HUES48 (cell line): ENCODE measurements at regions not wholly inside any gene's neighbourhood (a gene's known extent, or its start where the extent isn't known, plus 50 kb on each side); places are given as distances from the start of the nearest gene placed in this dataset.

ENCODE experiments used
- H3K27ac ChIP-seq: one replicate; pipeline ENCODE4 v1.7.0; 2013; ENCODE audit warnings: low read depth, low read length, inconsistent platforms
- H3K27me3 ChIP-seq: 2 replicates; pipeline ENCODE4 v1.6.1; 2013; ENCODE audit warnings: mild to moderate bottlenecking, low read length; ENCODE audit not compliant: control insufficient read depth, insufficient read depth
- H3K36me3 ChIP-seq: 2 replicates; pipeline ENCODE4 v1.6.1; 2013; ENCODE audit warnings: low read length; ENCODE audit not compliant: control insufficient read depth, insufficient read depth
- H3K4me1 ChIP-seq: 2 replicates; pipeline ENCODE4 v1.6.1; 2013; ENCODE audit warnings: mild to moderate bottlenecking, low read length; ENCODE audit not compliant: control insufficient read depth, insufficient read depth
- H3K4me3 ChIP-seq: 2 replicates; pipeline ENCODE4 v1.5.1; 2013; ENCODE audit warnings: mild to moderate bottlenecking, low read depth, low read length
- H3K9ac ChIP-seq: 2 replicates; pipeline ENCODE4 v1.6.1; 2013; ENCODE audit warnings: mild to moderate bottlenecking, low read depth, low read length, moderate library complexity
- H3K9me3 ChIP-seq: 2 replicates; pipeline ENCODE4 v1.6.1; 2013; ENCODE audit warnings: low read length; ENCODE audit not compliant: control insufficient read depth, insufficient read depth

DNA sequence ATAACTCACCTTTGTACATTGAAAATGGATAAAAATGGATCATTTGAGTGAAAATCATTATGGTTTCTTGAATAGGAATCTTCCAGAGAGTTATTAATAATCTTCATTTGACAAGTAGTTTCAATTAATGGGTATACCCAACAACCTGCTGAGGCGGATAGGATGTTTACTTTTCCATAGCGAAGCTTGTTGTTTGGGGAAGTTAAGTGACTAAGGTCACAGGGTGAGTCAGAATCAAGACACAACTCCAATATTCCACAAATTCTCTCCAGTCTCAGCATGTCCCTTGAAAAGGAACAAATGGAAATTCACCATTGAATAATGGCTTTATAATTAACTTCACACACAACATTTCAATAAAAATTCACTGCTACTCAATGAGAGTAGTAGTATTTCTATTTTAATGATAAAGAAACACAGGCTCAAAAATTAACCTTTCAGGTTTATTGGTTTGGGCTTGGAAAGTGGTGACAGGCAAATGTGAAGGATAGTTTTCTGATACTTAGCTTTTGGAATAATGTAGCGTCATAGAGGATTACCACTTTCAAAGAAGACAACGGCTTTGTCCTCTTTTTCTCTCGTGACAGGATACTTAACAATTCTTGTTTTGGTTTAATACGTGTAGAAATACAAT is 211.3 kb downstream of the GPD2 start:
- Histone ChIP-seq H3K9me3 (no peaks in the 10 kb centered on the region), H3K4me1 (no peaks in the 10 kb centered on the region), H3K27me3 (no peaks in the 10 kb centered on the region), H3K9ac (no peak overlapping the region), H3K27ac (no peak overlapping the region), H3K4me3 (no peak overlapping the region), H3K36me3 (no peaks in the 10 kb centered on the region; the same call in 1 of the 2 replicates)

DNA sequence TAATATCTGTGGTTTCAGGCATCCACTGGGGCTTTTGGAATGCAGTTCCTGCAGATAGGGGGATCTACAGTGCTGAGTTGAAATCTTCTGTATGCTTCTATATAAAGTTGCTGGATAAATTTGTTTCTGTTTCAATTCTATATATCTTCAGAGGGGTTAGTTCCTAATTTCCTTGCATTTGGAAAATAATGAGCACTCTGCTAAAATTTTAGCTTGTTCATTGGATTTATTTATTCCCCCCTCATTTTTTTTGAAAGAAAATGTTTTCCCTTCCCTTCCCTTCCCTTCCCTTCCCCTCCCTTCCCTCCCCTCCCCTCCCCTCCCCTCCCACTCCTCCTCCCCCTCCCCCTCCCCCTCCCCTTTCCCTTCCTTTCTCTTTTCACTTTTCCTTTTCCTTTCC is 212.3 kb downstream of the GPD2 start:
- Histone ChIP-seq H3K36me3 (no peaks in the 10 kb centered on the region; the same call in 1 of the 2 replicates), H3K4me3 (no peak overlapping the region), H3K27me3 (no peaks in the 10 kb centered on the region), H3K4me1 (no peaks in the 10 kb centered on the region), H3K27ac (no peak overlapping the region), H3K9me3 (no peaks in the 10 kb centered on the region), H3K9ac (no peak overlapping the region)

DNA sequence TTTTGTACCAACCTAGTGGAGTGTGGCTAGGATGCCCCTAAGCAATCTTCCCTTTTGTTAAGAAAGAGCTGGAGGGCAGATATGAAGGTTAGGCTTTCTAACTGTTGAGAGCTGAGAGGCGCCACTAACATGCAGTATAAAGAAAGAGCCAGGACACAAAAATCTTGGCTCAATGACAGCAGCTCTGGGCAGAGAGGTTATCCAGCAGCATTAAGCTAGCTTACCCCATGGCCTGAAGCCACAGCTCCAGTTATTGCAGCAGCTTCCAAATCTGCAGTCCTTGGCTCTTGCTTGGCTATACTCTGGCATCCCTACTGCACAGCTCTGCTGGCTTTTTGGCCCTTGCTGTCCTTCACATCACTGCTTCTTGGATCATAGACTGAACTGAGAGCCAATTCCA is 213.4 kb downstream of the GPD2 start:
- Histone ChIP-seq H3K9ac (no peak overlapping the region), H3K9me3 (no peaks in the 10 kb centered on the region), H3K36me3 (no peaks in the 10 kb centered on the region; the same call in 1 of the 2 replicates), H3K27me3 (no peaks in the 10 kb centered on the region), H3K4me3 (no peak overlapping the region), H3K4me1 (no peaks in the 10 kb centered on the region), H3K27ac (no peak overlapping the region)

DNA sequence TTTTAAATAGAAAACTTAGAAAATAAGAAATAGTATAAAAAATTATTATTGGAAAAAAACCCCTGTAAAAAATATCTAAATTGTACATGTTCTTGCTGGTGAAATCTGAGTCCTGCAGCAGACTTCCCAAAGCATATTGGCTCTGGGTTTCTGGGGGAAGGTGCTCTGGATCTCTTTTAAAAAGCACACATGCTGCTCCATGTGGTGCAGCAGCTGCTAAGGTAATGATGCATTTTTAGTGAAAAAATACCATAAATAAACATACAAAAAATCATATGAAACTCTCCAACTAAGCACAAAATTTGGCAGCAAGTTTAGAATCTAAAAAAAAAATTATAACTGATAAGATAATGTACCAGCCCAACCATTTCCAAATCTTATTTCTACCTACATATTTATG is 216.5 kb downstream of the GPD2 start:
- Histone ChIP-seq H3K9ac (no peak overlapping the region), H3K4me1 (peaks cover 3% of the 10 kb centered on the region; the same call in 1 of the 2 replicates), H3K9me3 (no peaks in the 10 kb centered on the region), H3K27ac (no peak overlapping the region), H3K27me3 (no peaks in the 10 kb centered on the region), H3K4me3 (no peak overlapping the region), H3K36me3 (no peaks in the 10 kb centered on the region; the same call in 1 of the 2 replicates)

DNA sequence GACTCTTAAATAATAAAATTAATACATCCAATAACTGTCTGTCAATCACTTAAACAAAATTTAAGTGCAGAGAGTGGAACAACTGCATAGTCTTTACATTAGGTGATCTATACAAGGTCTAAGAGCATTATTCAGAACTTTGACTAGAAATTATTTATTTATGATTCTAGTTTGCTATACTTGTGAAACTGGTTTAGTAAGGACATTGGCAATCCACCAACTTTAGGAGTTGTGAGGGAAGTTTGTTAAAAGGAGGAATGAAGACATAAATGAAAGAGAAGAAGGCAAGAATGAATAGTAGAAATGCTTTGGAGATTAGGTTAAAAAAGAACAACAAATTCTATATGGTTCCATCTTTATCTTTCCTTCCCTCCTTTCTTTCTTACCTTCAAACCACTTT is 217.5 kb downstream of the GPD2 start:
- H3K27me3 ChIP-seq = no peaks in the 10 kb centered on the region
- no peaks in the 10 kb centered on the region; the same call in 1 of the 2 replicates for H3K36me3 ChIP-seq
- peaks cover 3% of the 10 kb centered on the region; the same call in 1 of the 2 replicates for H3K4me1 ChIP-seq
- no peak overlapping the region for H3K9ac ChIP-seq
- H3K9me3 ChIP-seq = no peaks in the 10 kb centered on the region
- H3K27ac ChIP-seq = no peak overlapping the region
- no peak overlapping the region for H3K4me3 ChIP-seq

DNA sequence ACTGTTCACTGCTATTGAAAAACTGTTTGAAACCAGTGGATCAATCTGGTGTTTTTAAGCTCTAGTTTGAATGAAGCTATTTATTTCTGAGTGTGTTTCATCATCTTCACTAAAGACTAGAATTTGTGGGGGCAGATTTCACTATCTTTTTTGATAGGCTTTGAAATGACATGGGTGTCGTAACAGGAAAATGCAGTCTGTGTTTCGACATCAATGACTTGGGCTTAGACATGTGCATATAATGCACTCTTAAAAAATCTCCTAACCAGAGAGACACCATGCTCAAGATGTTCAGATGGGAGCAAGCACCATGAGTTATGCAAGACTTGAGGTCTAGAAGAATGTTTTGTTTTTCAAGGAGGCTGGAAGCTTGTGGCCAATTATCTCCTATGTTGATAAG is 221.6 kb downstream of the GPD2 start:
- Histone ChIP-seq H3K9me3 (no peaks in the 10 kb centered on the region), H3K36me3 (no peaks in the 10 kb centered on the region), H3K4me3 (no peak overlapping the region), H3K27ac (no peak overlapping the region), H3K4me1 (peaks cover 8% of the 10 kb centered on the region), H3K27me3 (no peaks in the 10 kb centered on the region), H3K9ac (no peak overlapping the region)

DNA sequence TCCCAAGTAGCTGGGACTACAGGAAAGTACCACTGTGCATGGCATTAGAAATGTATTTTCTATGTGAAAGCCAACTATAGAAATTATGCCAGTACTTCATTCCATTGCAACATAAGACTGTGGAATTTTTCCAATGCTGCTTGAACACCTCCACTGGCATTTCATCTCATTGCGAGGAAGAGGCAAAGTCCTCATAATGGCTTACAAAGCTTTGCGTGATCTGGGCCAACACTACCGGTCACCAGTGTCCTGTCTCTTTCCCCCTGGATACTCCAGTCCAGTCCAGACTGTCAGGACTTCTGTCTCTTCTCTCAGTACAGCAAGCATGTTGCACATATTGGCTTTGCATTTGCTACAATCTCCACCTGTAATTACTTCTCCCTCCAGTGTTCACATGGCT is 223.5 kb downstream of the GPD2 start:
- Histone ChIP-seq H3K9me3 (no peaks in the 10 kb centered on the region), H3K4me1 (peaks cover 18% of the 10 kb centered on the region), H3K27ac (no peak overlapping the region), H3K36me3 (no peaks in the 10 kb centered on the region), H3K9ac (no peak overlapping the region), H3K27me3 (no peaks in the 10 kb centered on the region), H3K4me3 (no peak overlapping the region)

DNA sequence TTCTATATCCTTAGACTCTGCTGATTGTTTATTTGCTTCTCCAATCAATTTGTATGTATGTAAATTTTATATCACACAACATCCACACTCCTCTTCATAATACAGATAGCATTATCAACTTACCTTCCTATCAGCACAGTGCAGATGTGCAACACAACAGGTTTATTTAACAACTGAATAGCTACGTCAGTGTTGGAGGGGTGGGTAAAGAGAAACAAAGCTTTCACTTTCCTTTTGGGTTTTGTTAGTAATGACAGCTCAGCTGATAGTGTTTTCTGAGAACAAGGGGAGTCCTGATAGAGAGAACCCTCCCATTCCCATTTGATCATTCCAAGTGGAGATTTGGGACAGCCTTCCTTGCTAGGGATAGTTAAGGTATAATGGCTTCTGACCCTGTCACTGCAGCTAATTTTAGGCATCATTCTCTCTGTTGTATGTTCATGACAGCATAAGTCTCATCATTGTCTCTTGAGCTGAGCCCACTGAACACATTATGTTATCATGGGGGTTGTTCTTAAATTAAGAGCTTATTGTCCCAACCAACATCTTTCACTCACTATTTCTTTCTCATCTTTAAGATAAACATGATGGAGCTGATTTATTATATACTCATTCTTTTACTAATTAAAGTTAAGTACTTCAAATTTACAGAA is 227.7 kb downstream of the GPD2 start:
- Histone ChIP-seq H3K27ac (no peak overlapping the region), H3K36me3 (no peaks in the 10 kb centered on the region), H3K4me1 (peaks cover 14% of the 10 kb centered on the region), H3K4me3 (no peak overlapping the region), H3K9me3 (peaks cover 9% of the 10 kb centered on the region), H3K27me3 (no peaks in the 10 kb centered on the region), H3K9ac (no peak overlapping the region)

DNA sequence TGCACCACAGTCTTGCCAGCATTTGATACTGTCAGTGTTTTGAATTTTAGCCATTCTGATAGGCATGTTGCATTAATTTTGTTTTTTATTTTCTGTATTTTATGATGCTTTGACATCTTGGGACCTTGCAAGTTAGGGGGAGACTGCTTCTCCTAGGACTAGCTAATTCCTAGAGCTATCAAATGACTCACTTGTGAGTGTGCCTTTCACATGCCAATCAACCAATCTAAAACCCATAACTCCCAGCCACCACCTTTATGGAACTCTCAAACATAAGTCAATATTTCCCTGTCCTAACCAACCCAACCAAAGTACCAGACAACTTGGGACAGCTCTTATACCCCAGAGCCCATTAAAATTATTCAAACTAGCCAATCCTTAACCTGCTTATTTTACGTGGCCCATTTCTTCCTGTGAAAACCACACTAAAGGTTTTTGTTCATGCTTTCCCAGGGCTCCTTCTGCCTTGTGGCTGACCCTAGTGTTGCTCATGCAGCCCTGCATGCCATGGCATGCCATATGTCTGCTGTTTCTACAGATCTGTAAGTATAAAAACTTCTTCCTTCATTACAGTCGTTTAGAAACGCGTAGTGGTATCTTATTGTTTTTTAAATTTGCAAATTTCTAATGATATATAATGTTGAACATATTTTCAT is 230.1 kb downstream of the GPD2 start:
- peaks cover 10% of the 10 kb centered on the region for H3K4me1 ChIP-seq
- peaks cover 11% of the 10 kb centered on the region for H3K9me3 ChIP-seq
- no peaks in the 10 kb centered on the region for H3K36me3 ChIP-seq
- H3K27me3 ChIP-seq = no peaks in the 10 kb centered on the region
- H3K4me3 ChIP-seq = no peak overlapping the region
- H3K9ac ChIP-seq = no peak overlapping the region
- H3K27ac ChIP-seq = no peak overlapping the region

DNA sequence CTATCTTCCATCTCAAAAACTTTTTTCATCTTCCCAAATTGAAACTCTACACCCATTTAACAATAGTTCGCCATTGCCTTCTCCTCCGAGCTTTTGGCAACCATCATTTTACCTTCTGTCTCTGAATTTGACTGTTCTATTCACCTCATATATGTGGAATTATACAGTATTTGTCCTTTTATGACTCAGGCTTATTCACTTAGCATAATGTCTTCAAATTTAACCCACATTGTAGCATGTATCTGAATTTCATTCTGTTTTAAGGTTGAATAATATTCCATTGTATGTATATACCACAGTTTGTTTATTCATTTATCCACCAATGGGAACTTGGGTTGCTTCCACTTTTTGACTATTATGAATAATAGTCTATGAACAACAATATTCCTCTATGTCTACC is 233.9 kb downstream of the GPD2 start:
- Histone ChIP-seq H3K27ac (no peak overlapping the region), H3K27me3 (no peaks in the 10 kb centered on the region), H3K9ac (no peak overlapping the region), H3K4me1 (peaks cover 24% of the 10 kb centered on the region), H3K4me3 (no peak overlapping the region), H3K9me3 (peaks cover 11% of the 10 kb centered on the region), H3K36me3 (no peaks in the 10 kb centered on the region)

DNA sequence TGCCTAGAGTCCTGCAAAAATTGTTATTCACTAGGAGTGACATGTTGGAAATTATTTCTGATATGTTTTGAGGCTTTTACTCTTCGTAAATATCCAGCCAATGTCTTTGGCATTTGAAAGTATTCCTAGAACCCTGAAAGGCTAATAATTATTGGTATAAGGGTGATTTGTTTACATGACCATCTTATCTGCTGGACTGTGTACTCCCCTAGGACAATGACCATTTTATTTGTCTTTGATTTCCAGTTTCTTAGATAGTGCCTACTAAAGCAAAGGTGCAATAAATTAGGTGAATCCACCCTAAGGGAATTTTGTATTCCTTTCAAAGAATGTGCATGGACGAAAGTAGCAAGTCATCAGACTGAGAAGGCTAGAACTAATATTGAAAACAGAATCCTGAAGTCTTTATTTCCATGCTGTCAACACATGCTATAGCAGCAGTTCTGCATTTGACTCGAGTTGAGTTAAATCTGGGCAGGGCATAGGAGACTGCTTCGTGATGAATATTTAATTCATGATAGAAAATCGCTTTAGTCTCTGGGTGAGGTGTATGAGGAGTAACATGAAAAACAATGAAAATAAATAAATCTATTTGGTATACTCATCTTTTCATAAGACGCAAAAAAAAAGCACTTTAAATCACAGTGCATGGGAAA is 235.7 kb downstream of the GPD2 start:
- H3K27me3 ChIP-seq = no peaks in the 10 kb centered on the region
- H3K9me3 ChIP-seq = peaks cover 11% of the 10 kb centered on the region
- H3K4me1 ChIP-seq = peaks cover 24% of the 10 kb centered on the region
- H3K9ac ChIP-seq = no peak overlapping the region
- H3K36me3 ChIP-seq = no peaks in the 10 kb centered on the region
- H3K4me3 ChIP-seq = no peak overlapping the region
- H3K27ac ChIP-seq = no peak overlapping the region
